Liver (tissue), 8 donors: ENCODE measurements at regions not wholly inside any gene's neighbourhood (a gene's known extent, or its start where the extent isn't known, plus 50 kb on each side); places are given as distances from the start of the nearest gene placed in this dataset.

Experiments
- DNase-seq: peaks from one replicate; pipeline ENCODE4 v3.0.0-alpha.2; 2017; ENCODE audit warnings: low spot score
- H3K27ac ChIP-seq, 2 donors: one replicate each; pipeline ENCODE4 v1.7.0; 2013; ENCODE audit warnings: inconsistent platforms in 2 of 2, low read length in 2 of 2, control low read depth in 1 of 2, low read depth in 1 of 2, mild to moderate bottlenecking in 1 of 2
- H3K27me3 ChIP-seq, 4 donors: one replicate each; pipeline versions ENCODE4 v1.6.1 to v1.7.0; 2013; ENCODE audit warnings: low read length in 3 of 4, inconsistent platforms in 1 of 4, mild to moderate bottlenecking in 1 of 4, moderate library complexity in 1 of 4; ENCODE audit not compliant: control insufficient read depth in 4 of 4, insufficient read depth in 4 of 4
- H3K36me3 ChIP-seq, 4 donors: one replicate each; pipeline versions ENCODE4 v1.6.1 to v1.7.0; 2013; ENCODE audit warnings: low read length in 3 of 4, mild to moderate bottlenecking in 3 of 4, low read depth in 1 of 4, moderate library complexity in 1 of 4; ENCODE audit not compliant: control insufficient read depth in 4 of 4, insufficient read depth in 3 of 4
- H3K4me1 ChIP-seq, 4 donors: one replicate each; pipeline versions ENCODE4 v1.6.1 to v1.7.0; 2013; ENCODE audit warnings: low read length in 3 of 4, mild to moderate bottlenecking in 3 of 4, moderate library complexity in 1 of 4; ENCODE audit not compliant: control insufficient read depth in 4 of 4, insufficient read depth in 4 of 4
- H3K4me3 ChIP-seq, 3 donors: one replicate each; pipeline versions ENCODE4 v1.6.1 to v1.7.0; 2013; ENCODE audit warnings: low read length in 3 of 3, control low read depth in 1 of 3, low read depth in 1 of 3, mild to moderate bottlenecking in 1 of 3
- H3K9ac ChIP-seq, 2 donors: one replicate each; pipeline ENCODE4 v1.7.0; 2013; ENCODE audit warnings: low read length in 2 of 2, mild to moderate bottlenecking in 2 of 2, moderate library complexity in 2 of 2, control low read depth in 1 of 2, low read depth in 1 of 2
- H3K9me3 ChIP-seq, 4 donors: one replicate each; pipeline versions ENCODE4 v1.6.1 to v1.7.0; 2013; ENCODE audit warnings: low read length in 3 of 4; ENCODE audit not compliant: control insufficient read depth in 4 of 4
- EGR1 ChIP-seq, 2 donors: IDR thresholded peaks; 2 replicates each; pipeline ENCODE4 v1.6.1; 2016 to 2018; ENCODE audit warnings: antibody characterized with exemption in 2 of 2, low read depth in 2 of 2
- FOXA2 ChIP-seq: IDR thresholded peaks from 2 replicates; pipeline ENCODE4 v1.6.1; 2016; ENCODE audit warnings: antibody characterized with exemption
- GABPA ChIP-seq, 2 donors: IDR thresholded peaks in 1 of 2; conservative IDR thresholded peaks in 1 of 2; 2 replicates each; pipeline ENCODE4 v1.6.1; 2016; ENCODE audit warnings: antibody characterized with exemption in 2 of 2, mild to moderate bottlenecking in 1 of 2, moderate library complexity in 1 of 2
- HNF4G ChIP-seq: IDR thresholded peaks from 2 replicates; pipeline ENCODE4 v1.6.1; 2016; ENCODE audit warnings: antibody characterized with exemption
- JUND ChIP-seq, 2 donors: IDR thresholded peaks; 2 replicates each; pipeline ENCODE4 v1.6.1; 2016; ENCODE audit warnings: antibody characterized with exemption in 2 of 2
- NR2F2 ChIP-seq: IDR thresholded peaks from 2 replicates; pipeline ENCODE4 v1.6.1; 2016; ENCODE audit warnings: antibody characterized with exemption
- RAD21 ChIP-seq, 2 donors: IDR thresholded peaks; 2 replicates each; pipeline ENCODE4 v1.6.1; 2016; ENCODE audit warnings: antibody characterized with exemption in 2 of 2, mild to moderate bottlenecking in 2 of 2
- YY1 ChIP-seq: IDR thresholded peaks from 2 replicates; pipeline ENCODE4 v1.6.1; 2016; ENCODE audit warnings: antibody characterized with exemption, mild to moderate bottlenecking
- WGBS: extraction: QIAGEN DNeasy Blood & Tissue Kit; methylation state at CpG from one replicate; pipeline ENCODE4 v1.1.7; 2013; 5-methylcytosine and 5-hydroxymethylcytosine counted together
- TF ChIP-seq, protein P1 (sequence below): IDR thresholded peaks from 2 replicates; pipeline ENCODE4 v1.6.1; 2016; ENCODE audit warnings: antibody characterized with exemption
- TF ChIP-seq, protein P2 (sequence below): IDR thresholded peaks from 2 replicates; pipeline ENCODE4 v1.6.1; 2016; ENCODE audit warnings: antibody characterized with exemption
- TF ChIP-seq, protein P3 (sequence below): fragments of 150-350 bp; IDR thresholded peaks from 2 replicates; pipeline ENCODE4 v1.5.1; 2017; ENCODE audit warnings: improper control_type of control experiment, low read depth, low read length; ENCODE audit not compliant: missing input control
- TF ChIP-seq, protein P4 (sequence below): IDR thresholded peaks from 2 replicates; pipeline ENCODE4 v1.6.1; 2016; ENCODE audit warnings: antibody characterized with exemption, mild to moderate bottlenecking
- donor health status: healthy.
- donor health status: healthy.
- donor health status: healthy.
- donor health status: healthy.
- donor health status: healthy.

DNA sequence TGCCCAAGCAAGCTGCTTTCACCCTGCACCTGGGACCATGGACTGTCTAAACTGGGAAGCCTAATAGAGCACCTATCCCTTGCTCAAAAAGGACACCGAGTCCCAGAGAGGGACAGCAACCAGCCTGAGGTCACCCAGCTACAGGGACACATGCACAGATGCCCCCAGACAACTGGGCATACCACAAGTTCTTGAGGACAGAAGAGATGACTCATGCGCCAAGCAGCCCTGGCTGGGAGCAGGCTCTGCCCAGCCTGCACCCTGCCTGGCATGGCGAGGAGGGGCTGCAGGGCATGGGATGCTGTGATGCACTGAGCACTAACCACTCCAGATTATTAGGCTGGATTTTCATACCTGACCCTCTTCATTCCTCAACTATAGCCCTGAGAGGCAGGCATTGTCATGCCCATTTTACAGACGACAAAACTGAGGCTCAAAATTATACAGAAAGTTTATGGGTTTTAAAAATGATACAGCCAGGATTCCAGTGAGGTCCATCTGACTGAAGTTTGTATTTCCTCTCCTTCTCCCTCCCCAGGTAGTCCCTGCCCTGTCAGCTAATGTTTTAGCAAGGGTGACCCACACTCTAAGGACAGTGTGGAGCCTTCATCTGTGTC is 289.3 kb upstream of the ZMIZ1 start:
- no peak overlapping the region for H3K27ac ChIP-seq
- H3K27me3 ChIP-seq, result no peaks in the 10 kb centered on the region
- DNase-seq, result no peak
- H3K36me3 ChIP-seq, result no peaks in the 10 kb centered on the region
- H3K4me3 ChIP-seq, result no peak overlapping the region
- H3K4me1 ChIP-seq, result peaks cover 0 to 28% (median 21%) of the 10 kb centered on the region in 4 donors
- no peak for TF ChIP-seq HNF4G
- no peak for TF ChIP-seq NR2F2
- TF ChIP-seq, protein P1, sequence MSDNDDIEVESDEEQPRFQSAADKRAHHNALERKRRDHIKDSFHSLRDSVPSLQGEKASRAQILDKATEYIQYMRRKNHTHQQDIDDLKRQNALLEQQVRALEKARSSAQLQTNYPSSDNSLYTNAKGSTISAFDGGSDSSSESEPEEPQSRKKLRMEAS, result no peak
- TF ChIP-seq, protein P2, sequence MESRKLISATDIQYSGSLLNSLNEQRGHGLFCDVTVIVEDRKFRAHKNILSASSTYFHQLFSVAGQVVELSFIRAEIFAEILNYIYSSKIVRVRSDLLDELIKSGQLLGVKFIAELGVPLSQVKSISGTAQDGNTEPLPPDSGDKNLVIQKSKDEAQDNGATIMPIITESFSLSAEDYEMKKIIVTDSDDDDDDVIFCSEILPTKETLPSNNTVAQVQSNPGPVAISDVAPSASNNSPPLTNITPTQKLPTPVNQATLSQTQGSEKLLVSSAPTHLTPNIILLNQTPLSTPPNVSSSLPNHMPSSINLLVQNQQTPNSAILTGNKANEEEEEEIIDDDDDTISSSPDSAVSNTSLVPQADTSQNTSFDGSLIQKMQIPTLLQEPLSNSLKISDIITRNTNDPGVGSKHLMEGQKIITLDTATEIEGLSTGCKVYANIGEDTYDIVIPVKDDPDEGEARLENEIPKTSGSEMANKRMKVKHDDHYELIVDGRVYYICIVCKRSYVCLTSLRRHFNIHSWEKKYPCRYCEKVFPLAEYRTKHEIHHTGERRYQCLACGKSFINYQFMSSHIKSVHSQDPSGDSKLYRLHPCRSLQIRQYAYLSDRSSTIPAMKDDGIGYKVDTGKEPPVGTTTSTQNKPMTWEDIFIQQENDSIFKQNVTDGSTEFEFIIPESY, result no peak
- TF ChIP-seq RAD21 (IDR thresholded peaks at IDR 0.05), result no peak
- no peak for TF ChIP-seq FOXA2
- no peak for TF ChIP-seq JUND (IDR thresholded peaks at IDR 0.05)
- no peak for TF ChIP-seq GABPA (IDR thresholded peaks at IDR 0.05 in 1 of 2, conservative IDR thresholded peaks at IDR 0.05 in 1 of 2)
- TF ChIP-seq, protein P3, sequence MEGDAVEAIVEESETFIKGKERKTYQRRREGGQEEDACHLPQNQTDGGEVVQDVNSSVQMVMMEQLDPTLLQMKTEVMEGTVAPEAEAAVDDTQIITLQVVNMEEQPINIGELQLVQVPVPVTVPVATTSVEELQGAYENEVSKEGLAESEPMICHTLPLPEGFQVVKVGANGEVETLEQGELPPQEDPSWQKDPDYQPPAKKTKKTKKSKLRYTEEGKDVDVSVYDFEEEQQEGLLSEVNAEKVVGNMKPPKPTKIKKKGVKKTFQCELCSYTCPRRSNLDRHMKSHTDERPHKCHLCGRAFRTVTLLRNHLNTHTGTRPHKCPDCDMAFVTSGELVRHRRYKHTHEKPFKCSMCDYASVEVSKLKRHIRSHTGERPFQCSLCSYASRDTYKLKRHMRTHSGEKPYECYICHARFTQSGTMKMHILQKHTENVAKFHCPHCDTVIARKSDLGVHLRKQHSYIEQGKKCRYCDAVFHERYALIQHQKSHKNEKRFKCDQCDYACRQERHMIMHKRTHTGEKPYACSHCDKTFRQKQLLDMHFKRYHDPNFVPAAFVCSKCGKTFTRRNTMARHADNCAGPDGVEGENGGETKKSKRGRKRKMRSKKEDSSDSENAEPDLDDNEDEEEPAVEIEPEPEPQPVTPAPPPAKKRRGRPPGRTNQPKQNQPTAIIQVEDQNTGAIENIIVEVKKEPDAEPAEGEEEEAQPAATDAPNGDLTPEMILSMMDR, result no peak
- no peak for TF ChIP-seq YY1
- no peak overlapping the region for H3K9ac ChIP-seq
- no peaks in the 10 kb centered on the region for H3K9me3 ChIP-seq
- 85% methylated on average over 4 of the region's 4 CpGs for WGBS

DNA sequence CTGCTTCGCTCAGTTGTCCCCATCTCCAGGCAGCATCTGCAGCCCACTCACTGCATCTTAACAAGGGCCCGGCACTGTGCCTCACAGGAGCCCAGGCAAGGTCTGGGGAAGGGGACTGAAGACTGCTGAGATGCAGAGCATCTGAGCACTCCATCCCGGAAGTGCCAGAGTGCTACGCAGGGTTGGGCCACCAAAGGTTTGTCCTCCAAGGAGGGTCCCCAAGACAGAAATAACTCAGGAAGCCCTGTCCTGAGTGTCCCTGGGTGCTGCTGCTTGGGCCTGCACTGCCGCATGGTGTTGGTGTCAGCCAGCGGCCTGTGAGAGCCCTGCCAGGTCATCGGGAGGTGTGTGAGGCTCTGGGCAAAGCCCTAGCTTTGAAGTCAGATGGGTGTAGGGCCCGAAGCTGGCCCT is 288.2 kb upstream of the ZMIZ1 start:
- TF ChIP-seq, protein P1, result no peak
- TF ChIP-seq EGR1 (IDR thresholded peaks at IDR 0.05; ENCODE audit: low read depth in 2 of 2), result no peak
- TF ChIP-seq, protein P4, sequence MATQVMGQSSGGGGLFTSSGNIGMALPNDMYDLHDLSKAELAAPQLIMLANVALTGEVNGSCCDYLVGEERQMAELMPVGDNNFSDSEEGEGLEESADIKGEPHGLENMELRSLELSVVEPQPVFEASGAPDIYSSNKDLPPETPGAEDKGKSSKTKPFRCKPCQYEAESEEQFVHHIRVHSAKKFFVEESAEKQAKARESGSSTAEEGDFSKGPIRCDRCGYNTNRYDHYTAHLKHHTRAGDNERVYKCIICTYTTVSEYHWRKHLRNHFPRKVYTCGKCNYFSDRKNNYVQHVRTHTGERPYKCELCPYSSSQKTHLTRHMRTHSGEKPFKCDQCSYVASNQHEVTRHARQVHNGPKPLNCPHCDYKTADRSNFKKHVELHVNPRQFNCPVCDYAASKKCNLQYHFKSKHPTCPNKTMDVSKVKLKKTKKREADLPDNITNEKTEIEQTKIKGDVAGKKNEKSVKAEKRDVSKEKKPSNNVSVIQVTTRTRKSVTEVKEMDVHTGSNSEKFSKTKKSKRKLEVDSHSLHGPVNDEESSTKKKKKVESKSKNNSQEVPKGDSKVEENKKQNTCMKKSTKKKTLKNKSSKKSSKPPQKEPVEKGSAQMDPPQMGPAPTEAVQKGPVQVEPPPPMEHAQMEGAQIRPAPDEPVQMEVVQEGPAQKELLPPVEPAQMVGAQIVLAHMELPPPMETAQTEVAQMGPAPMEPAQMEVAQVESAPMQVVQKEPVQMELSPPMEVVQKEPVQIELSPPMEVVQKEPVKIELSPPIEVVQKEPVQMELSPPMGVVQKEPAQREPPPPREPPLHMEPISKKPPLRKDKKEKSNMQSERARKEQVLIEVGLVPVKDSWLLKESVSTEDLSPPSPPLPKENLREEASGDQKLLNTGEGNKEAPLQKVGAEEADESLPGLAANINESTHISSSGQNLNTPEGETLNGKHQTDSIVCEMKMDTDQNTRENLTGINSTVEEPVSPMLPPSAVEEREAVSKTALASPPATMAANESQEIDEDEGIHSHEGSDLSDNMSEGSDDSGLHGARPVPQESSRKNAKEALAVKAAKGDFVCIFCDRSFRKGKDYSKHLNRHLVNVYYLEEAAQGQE, result no peak
- TF ChIP-seq, protein P2, result no peak
- no peak for TF ChIP-seq YY1
- Histone ChIP-seq H3K4me3 (no peak overlapping the region), H3K9ac (no peak overlapping the region), H3K27ac (no peak overlapping the region), H3K36me3 (no peaks in the 10 kb centered on the region), H3K27me3 (no peaks in the 10 kb centered on the region), H3K4me1 (peaks cover 0 to 19% (median 12%) of the 10 kb centered on the region in 4 donors), H3K9me3 (no peaks in the 10 kb centered on the region)
- 86% methylated on average over 8 of the region's 8 CpGs for WGBS
- no peak for DNase-seq
